ENCODE measurements at regions not wholly inside any gene's neighbourhood (a gene's known extent, or its start where the extent isn't known, plus 50 kb on each side); places are given as distances from the start of the nearest gene placed in this dataset.
"Not testable (repeated sequence)": the region's sequence is repeated elsewhere in the genome, so short reads cannot be mapped to it uniquely, and the experiment has no call there.

- no peaks in the 10 kb centered on the region for H3K9me3 ChIP-seq
- no peak for DNase-seq
- intact Hi-C loops (cut with DNase I, micrococcal nuclease) = no loop called here
- no peak for ATAC-seq
- H3K36me3 ChIP-seq (ENCODE audit: low read depth) = no peaks in the 10 kb centered on the region
- no peak for TF ChIP-seq CTCF (IDR thresholded peaks at IDR 0.05)
- H3K4me1 ChIP-seq (ENCODE audit: low read depth) = no peaks in the 10 kb centered on the region
- H3K4me3 ChIP-seq = no peak overlapping the region
These were observed 248.5 kb downstream of the PRDM9 start for GRCh38 chr5:23755906-23756305.

- no peaks in the 10 kb centered on the region for H3K4me1 ChIP-seq (ENCODE audit: low read depth)
- intact Hi-C loops (cut with DNase I, micrococcal nuclease) = no loop called here
- H3K9me3 ChIP-seq = no peaks in the 10 kb centered on the region
- DNase-seq (no peak), ATAC-seq (no peak)
- no peak overlapping the region for H3K4me3 ChIP-seq
- no peak for TF ChIP-seq CTCF (IDR thresholded peaks at IDR 0.05)
- H3K36me3 ChIP-seq (ENCODE audit: low read depth) = no peaks in the 10 kb centered on the region
These were observed 249.4 kb downstream of the PRDM9 start for GRCh38 chr5:23756779-23757178.

- ATAC-seq = no peak
- H3K36me3 ChIP-seq (ENCODE audit: low read depth) = no peaks in the 10 kb centered on the region
- intact Hi-C loops (cut with DNase I, micrococcal nuclease) = no loop called here
- no peaks in the 10 kb centered on the region for H3K4me1 ChIP-seq (ENCODE audit: low read depth)
- H3K4me3 ChIP-seq = no peak overlapping the region
- no peak for DNase-seq
- H3K9me3 ChIP-seq = no peaks in the 10 kb centered on the region
- no peak for TF ChIP-seq CTCF (IDR thresholded peaks at IDR 0.05)
These were observed 255.8 kb downstream of the PRDM9 start for GRCh38 chr5:23763170-23763569.

- Histone ChIP-seq H3K36me3 (ENCODE audit: low read depth) (no peaks in the 10 kb centered on the region), H3K9me3 (peaks cover 3% of the 10 kb centered on the region), H3K4me1 (ENCODE audit: low read depth) (no peaks in the 10 kb centered on the region), H3K4me3 (no peak overlapping the region)
- intact Hi-C loops (cut with DNase I, micrococcal nuclease) = no loop called here
- DNase-seq (no peak), ATAC-seq (no peak)
- TF ChIP-seq CTCF (IDR thresholded peaks at IDR 0.05) = no peak
These were observed 269.3 kb downstream of the PRDM9 start for GRCh38 chr5:23776684-23777083.

GRCh38 chr5:23800307-23800706, 292.9 kb downstream of the PRDM9 start:
- intact Hi-C loops (cut with DNase I, micrococcal nuclease); H3K36me3 ChIP-seq (ENCODE audit: low read depth); DNase-seq; ATAC-seq; H3K4me1 ChIP-seq (ENCODE audit: low read depth); H3K4me3 ChIP-seq; H3K9me3 ChIP-seq: not testable (repeated sequence)

- ATAC-seq (peak; percentile 13), DNase-seq (peak in 1 of 3 donors; percentile 3)
- intact Hi-C loops (cut with DNase I, micrococcal nuclease) = no loop called here
- no peak for TF ChIP-seq CTCF (IDR thresholded peaks at IDR 0.05)
- Histone ChIP-seq H3K4me1 (ENCODE audit: low read depth) (no peaks in the 10 kb centered on the region), H3K36me3 (ENCODE audit: low read depth) (no peaks in the 10 kb centered on the region), H3K9me3 (no peaks in the 10 kb centered on the region), H3K4me3 (no peak overlapping the region)
These were observed 313.5 kb downstream of the PRDM9 start for GRCh38 chr5:23820765-23821471.
